Keratinocyte (primary cell): ENCODE measurements at regions not wholly inside any gene's neighbourhood (a gene's known extent, or its start where the extent isn't known, plus 50 kb on each side); places are given as distances from the start of the nearest gene placed in this dataset.

Experiments
- DNase-seq: peaks from one replicate; pipeline ENCODE4 v3.0.0-alpha.2; 2011; ENCODE audit warnings: low read depth, missing footprints, low spot score
- FAIRE-seq: peaks from 2 replicates; lab custom pipeline; 2011; peaks lifted over from hg19 to GRCh38; lab: Jason Lieb, UNC
- H2AFZ ChIP-seq: 2 replicates; pipeline ENCODE4 v1.6.0; 2012; ENCODE audit warnings: low read length, control low read depth, inconsistent platforms; ENCODE audit not compliant: control insufficient read depth
- H3K27ac ChIP-seq: 2 replicates; pipeline ENCODE4 v1.5.1; 2011; ENCODE audit warnings: low read length; ENCODE audit not compliant: control insufficient read depth, insufficient read depth
- H3K27me3 ChIP-seq: 3 replicates; pipeline ENCODE4 v1.6.0; 2011; ENCODE audit warnings: low read length; ENCODE audit not compliant: control insufficient read depth, insufficient read depth; ENCODE audit errors: extremely low read depth
- H3K36me3 ChIP-seq, 2 experiments: 2 replicates in 1 of 2; 3 replicates in 1 of 2; pipeline ENCODE4 v1.5.1; 2011; ENCODE audit warnings: low read length in 2 of 2, mild to moderate bottlenecking in 1 of 2; ENCODE audit not compliant: control insufficient read depth in 2 of 2, insufficient read depth in 2 of 2; ENCODE audit errors: extremely low read depth in 1 of 2
- H3K4me1 ChIP-seq: 3 replicates; pipeline ENCODE4 v1.5.1; 2011; ENCODE audit warnings: low read length; ENCODE audit not compliant: control insufficient read depth, insufficient read depth; ENCODE audit errors: extremely low read depth
- H3K4me2 ChIP-seq: 3 replicates; pipeline ENCODE4 v1.6.0; 2011; ENCODE audit warnings: low read depth, low read length; ENCODE audit not compliant: control insufficient read depth, insufficient read depth; ENCODE audit errors: extremely low read depth
- H3K4me3 ChIP-seq, 3 experiments: fragments of 200-600 bp in 1 of 3; sonication (generic) in 1 of 3; 2 replicates in 2 of 3; 3 replicates in 1 of 3; pipeline ENCODE4 v1.5.1; 2011 to 2016; ENCODE audit warnings: low read length in 3 of 3, mild to moderate bottlenecking in 3 of 3, control low read depth in 2 of 3, inconsistent platforms in 1 of 3, low read depth in 1 of 3, mixed read lengths in 1 of 3, mixed run types in 1 of 3, moderate library complexity in 1 of 3; ENCODE audit not compliant: control insufficient read depth in 2 of 3, insufficient read depth in 2 of 3; ENCODE audit errors: extremely low read depth in 1 of 3
- H3K79me2 ChIP-seq: 2 replicates; pipeline ENCODE4 v1.6.0; 2012; ENCODE audit warnings: low read length; ENCODE audit not compliant: control insufficient read depth, insufficient read depth
- H3K9ac ChIP-seq: 3 replicates; pipeline ENCODE4 v1.6.0; 2011; ENCODE audit warnings: low read length; ENCODE audit not compliant: control insufficient read depth, insufficient read depth; ENCODE audit errors: extremely low read depth
- H3K9me1 ChIP-seq: 3 replicates; pipeline ENCODE4 v1.6.0; 2011; ENCODE audit warnings: low read length; ENCODE audit not compliant: control insufficient read depth, insufficient read depth; ENCODE audit errors: extremely low read depth
- H3K9me3 ChIP-seq: 2 replicates; pipeline ENCODE4 v1.5.1; 2012; ENCODE audit warnings: low read depth, low read length; ENCODE audit not compliant: control insufficient read depth
- H4K20me1 ChIP-seq: 3 replicates; pipeline ENCODE4 v1.6.0; 2011; ENCODE audit warnings: low read length; ENCODE audit not compliant: control insufficient read depth, insufficient read depth; ENCODE audit errors: extremely low read depth
- CTCF ChIP-seq, 3 experiments: IDR thresholded peaks in 1 of 3; conservative IDR thresholded peaks in 1 of 3; optimal IDR thresholded peaks in 1 of 3; 2 replicates in 2 of 3; 3 replicates in 1 of 3; pipeline versions ENCODE3 to v1.5.1; 2011; ENCODE audit warnings: low read length in 3 of 3, mild to moderate bottlenecking in 3 of 3, moderate library complexity in 2 of 3, control low read depth in 1 of 3, inconsistent platforms in 1 of 3; ENCODE audit not compliant: insufficient read depth in 2 of 3; ENCODE audit errors: extremely low read depth in 1 of 3
- EZH2 ChIP-seq: IDR thresholded peaks from one replicate; pipeline ENCODE4 v1.6.1; 2012; ENCODE audit warnings: inconsistent platforms, mild to moderate bottlenecking, low read length, moderate library complexity
- dilution Hi-C: fragments of 300-500 bp; cut with MboI; formaldehyde crosslinking; loops from one replicate; pipeline ENCODE4 v1.7.0; 2020; ENCODE audit warnings: low sequenced_read_pairs; ENCODE audit not compliant: extremely low pct_ligation_motif_present

- Histone ChIP-seq H4K20me1 (no peaks in the 10 kb centered on the region), H3K4me3 (no peak overlapping the region), H3K4me1 (no peaks in the 10 kb centered on the region), H3K27ac (no peak overlapping the region), H3K9me3 (no peaks in the 10 kb centered on the region), H3K4me2 (no peak overlapping the region), H3K9ac (no peak overlapping the region), H2AFZ (no peak overlapping the region), H3K9me1 (no peaks in the 10 kb centered on the region), H3K79me2 (no peaks in the 10 kb centered on the region), H3K36me3 (no peaks in the 10 kb centered on the region), H3K27me3 (no peaks in the 10 kb centered on the region)
- DNase-seq (no peak), FAIRE-seq (no peak)
- no peak for TF ChIP-seq EZH2
- TF ChIP-seq CTCF (optimal IDR thresholded peaks at IDR 0.05 in 1 of 3, IDR thresholded peaks at IDR 0.05 in 1 of 3, conservative IDR thresholded peaks at IDR 0.05 in 1 of 3; ENCODE audit: extremely low read depth in 1 of 3, insufficient read depth in 2 of 3, low read length in 3 of 3) = no peak
- dilution Hi-C loops = no loop called here
Observed at GRCh38 chr5:130957151-130957550, 207.9 kb downstream of the HINT1 start.

GRCh38 chr5:130955041-130955440 is 210.0 kb downstream of the HINT1 start:
- H3K9me1 ChIP-seq = no peaks in the 10 kb centered on the region
- TF ChIP-seq CTCF (optimal IDR thresholded peaks at IDR 0.05 in 1 of 3, IDR thresholded peaks at IDR 0.05 in 1 of 3, conservative IDR thresholded peaks at IDR 0.05 in 1 of 3; ENCODE audit: extremely low read depth in 1 of 3, insufficient read depth in 2 of 3, low read length in 3 of 3) (no peak), EZH2 (no peak)
- no peaks in the 10 kb centered on the region for H3K36me3 ChIP-seq
- dilution Hi-C loops = no loop called here
- H3K9me3 ChIP-seq = no peaks in the 10 kb centered on the region
- no peak overlapping the region for H3K4me2 ChIP-seq
- H3K4me1 ChIP-seq = no peaks in the 10 kb centered on the region
- H3K9ac ChIP-seq = no peak overlapping the region
- H2AFZ ChIP-seq = no peak overlapping the region
- H3K27me3 ChIP-seq = no peaks in the 10 kb centered on the region
- DNase-seq = no peak
- no peak overlapping the region for H3K27ac ChIP-seq
- H3K4me3 ChIP-seq = no peak overlapping the region
- H4K20me1 ChIP-seq = no peaks in the 10 kb centered on the region
- no peaks in the 10 kb centered on the region for H3K79me2 ChIP-seq
- FAIRE-seq = no peak
